Transverse colon (tissue), 4 donors: ENCODE measurements at regions not wholly inside any gene's neighbourhood (a gene's known extent, or its start where the extent isn't known, plus 50 kb on each side); places are given as distances from the start of the nearest gene placed in this dataset.

Experiments used
- EP300 ChIP-seq: sonication (generic); formaldehyde crosslinking; IDR thresholded peaks from one replicate; pipeline ENCODE4 v1.6.1; 2017; ENCODE audit warnings: antibody characterized with exemption, low read depth
- POLR2A ChIP-seq: fragments of 450-650 bp; IDR thresholded peaks from one replicate; pipeline ENCODE4 v1.6.1; 2016; ENCODE audit warnings: antibody characterized with exemption, mild to moderate bottlenecking, moderate library complexity
- POLR2AphosphoS5 ChIP-seq, 3 donors: sonication (generic); formaldehyde crosslinking; IDR thresholded peaks; one replicate each; pipeline ENCODE4 v1.6.1; 2016; ENCODE audit warnings: antibody characterized with exemption in 3 of 3
- TF ChIP-seq, protein P1 (sequence below), 5 experiments: fragments of 200-600 bp in 3 of 5; fragments of 450-650 bp in 2 of 5; sonication (generic) in 3 of 5; IDR thresholded peaks; 1 replicate in 2 of 5; 2 replicates in 3 of 5; pipeline ENCODE4 v1.5.1; 2016 to 2017; ENCODE audit warnings: antibody characterized with exemption in 5 of 5, inconsistent platforms in 3 of 5, mild to moderate bottlenecking in 2 of 5, moderate library complexity in 1 of 5

GRCh38 chr5:77943851-77944250 is 167.7 kb upstream of the TBCA start:
- TF ChIP-seq, protein P1, sequence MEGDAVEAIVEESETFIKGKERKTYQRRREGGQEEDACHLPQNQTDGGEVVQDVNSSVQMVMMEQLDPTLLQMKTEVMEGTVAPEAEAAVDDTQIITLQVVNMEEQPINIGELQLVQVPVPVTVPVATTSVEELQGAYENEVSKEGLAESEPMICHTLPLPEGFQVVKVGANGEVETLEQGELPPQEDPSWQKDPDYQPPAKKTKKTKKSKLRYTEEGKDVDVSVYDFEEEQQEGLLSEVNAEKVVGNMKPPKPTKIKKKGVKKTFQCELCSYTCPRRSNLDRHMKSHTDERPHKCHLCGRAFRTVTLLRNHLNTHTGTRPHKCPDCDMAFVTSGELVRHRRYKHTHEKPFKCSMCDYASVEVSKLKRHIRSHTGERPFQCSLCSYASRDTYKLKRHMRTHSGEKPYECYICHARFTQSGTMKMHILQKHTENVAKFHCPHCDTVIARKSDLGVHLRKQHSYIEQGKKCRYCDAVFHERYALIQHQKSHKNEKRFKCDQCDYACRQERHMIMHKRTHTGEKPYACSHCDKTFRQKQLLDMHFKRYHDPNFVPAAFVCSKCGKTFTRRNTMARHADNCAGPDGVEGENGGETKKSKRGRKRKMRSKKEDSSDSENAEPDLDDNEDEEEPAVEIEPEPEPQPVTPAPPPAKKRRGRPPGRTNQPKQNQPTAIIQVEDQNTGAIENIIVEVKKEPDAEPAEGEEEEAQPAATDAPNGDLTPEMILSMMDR (IDR thresholded peaks at IDR 0.05): no peak
- TF ChIP-seq POLR2A: no peak
- no peak for TF ChIP-seq EP300
- TF ChIP-seq POLR2AphosphoS5 (IDR thresholded peaks at IDR 0.05): no peak
